GM19467 (cell line): ENCODE measurements at regions not wholly inside any gene's neighbourhood (a gene's known extent, or its start where the extent isn't known, plus 50 kb on each side); places are given as distances from the start of the nearest gene placed in this dataset.

Experiments
- ATAC-seq: cut with Tn5 transposase; IDR thresholded peaks from one replicate; pipeline ENCODE4 v1.9.1; 2021; ENCODE audit warnings: mild to moderate bottlenecking, moderate library complexity; ENCODE audit not compliant: unreplicated experiment

GRCh38 chr6:9499709-9500108 is 915.2 kb downstream of the TFAP2A start:
- no peak for ATAC-seq

- no peak for ATAC-seq
These were observed 918.0 kb downstream of the TFAP2A start for GRCh38 chr6:9496837-9497236.

GRCh38 chr6:9494864-9495263 is 920.0 kb downstream of the TFAP2A start:
- no peak for ATAC-seq

- ATAC-seq, result no peak
These were observed 922.1 kb downstream of the TFAP2A start for GRCh38 chr6:9492790-9493189.

GRCh38 chr6:9487128-9487527 is 927.7 kb downstream of the TFAP2A start:
- ATAC-seq, result no peak

- no peak for ATAC-seq
These were observed 928.9 kb downstream of the TFAP2A start for GRCh38 chr6:9485992-9486391.

GRCh38 chr6:9484686-9485085 is 930.2 kb downstream of the TFAP2A start:
- ATAC-seq, result no peak

- ATAC-seq, result no peak
These were observed 930.8 kb downstream of the TFAP2A start for GRCh38 chr6:9484091-9484490.

- ATAC-seq, result no peak
These were observed 932.7 kb downstream of the TFAP2A start for GRCh38 chr6:9482030-9482738.

GRCh38 chr6:9481292-9482029 is 933.4 kb downstream of the TFAP2A start:
- no peak for ATAC-seq

- no peak for ATAC-seq
These were observed 946.6 kb downstream of the TFAP2A start for GRCh38 chr6:9468277-9468676.

- no peak for ATAC-seq
These were observed 947.1 kb downstream of the TFAP2A start for GRCh38 chr6:9467741-9468140.

GRCh38 chr6:9464583-9464982 is 950.3 kb downstream of the TFAP2A start:
- ATAC-seq, result no peak

GRCh38 chr6:9463311-9463710 is 951.6 kb downstream of the TFAP2A start:
- no peak for ATAC-seq

GRCh38 chr6:9461188-9461587 is 953.7 kb downstream of the TFAP2A start:
- ATAC-seq, result no peak

- no peak for ATAC-seq
These were observed 956.5 kb downstream of the TFAP2A start for GRCh38 chr6:9458424-9458823.

GRCh38 chr6:9455864-9456658 is 958.8 kb downstream of the TFAP2A start:
- no peak for ATAC-seq

GRCh38 chr6:9439621-9440330 is 975.1 kb downstream of the TFAP2A start:
- no peak for ATAC-seq

GRCh38 chr6:9437836-9438235 is 977.0 kb downstream of the TFAP2A start:
- no peak for ATAC-seq

GRCh38 chr6:9435281-9435680 is 979.6 kb downstream of the TFAP2A start:
- ATAC-seq, result no peak

GRCh38 chr6:9431945-9432344 is 982.9 kb downstream of the TFAP2A start:
- ATAC-seq, result no peak
